ENCODE measurements at regions not wholly inside any gene's neighbourhood (a gene's known extent, or its start where the extent isn't known, plus 50 kb on each side); places are given as distances from the start of the nearest gene placed in this dataset.

DNA sequence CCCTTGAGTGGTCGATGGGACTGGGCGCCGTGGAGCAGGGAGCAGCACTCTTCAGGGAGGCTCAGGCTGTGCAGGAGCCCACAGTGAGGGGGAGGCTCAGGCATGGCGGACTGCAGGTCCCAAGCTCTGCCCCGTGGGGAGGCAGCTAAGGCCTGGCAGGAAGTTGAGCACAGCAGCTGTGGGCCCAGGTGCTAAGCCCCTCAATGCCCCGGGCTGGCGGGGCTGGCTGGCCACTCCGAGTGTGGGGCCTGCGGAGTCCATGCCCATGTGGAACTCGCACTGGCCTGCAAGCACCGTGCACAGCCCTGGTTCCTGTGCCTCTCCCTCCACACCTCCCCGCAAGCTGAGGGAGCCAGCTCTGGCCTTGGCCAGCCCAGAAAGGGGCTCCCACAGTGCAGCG is 948.4 kb upstream of the EYS start:
- H3K4me3 ChIP-seq (ENCODE audit: low read depth, low read length, poor library complexity, severe bottlenecking), result no peak overlapping the region
- H3K27ac ChIP-seq (ENCODE audit: low read depth, low read length, poor library complexity, severe bottlenecking), result no peak overlapping the region
- CTCF ChIA-PET, result no interaction called here
- DNase-seq (ENCODE audit: low spot score), result no peak
- H3K27me3 ChIP-seq (replicated peaks; ENCODE audit: insufficient read depth, low read depth, low read length, poor library complexity), result no peaks in the 10 kb centered on the region
- POLR2A ChIA-PET (ENCODE audit: low non-redundant PET), result no interaction called here
- BruUV-seq (replicated peaks), result no TSS peak
- H3K9me3 ChIP-seq (ENCODE audit: low read depth, low read length, poor library complexity, severe bottlenecking), result no peaks in the 10 kb centered on the region
- intact Hi-C loops (cut with micrococcal nuclease; ENCODE audit: unreplicated experiment), result no loop called here
- no peaks in the 10 kb centered on the region for H3K4me1 ChIP-seq (ENCODE audit: insufficient read depth, low read length, poor library complexity, severe bottlenecking)
- no peaks in the 10 kb centered on the region for H3K36me3 ChIP-seq (ENCODE audit: insufficient read depth, low read length, poor library complexity, severe bottlenecking)
- TF ChIP-seq, protein P1, sequence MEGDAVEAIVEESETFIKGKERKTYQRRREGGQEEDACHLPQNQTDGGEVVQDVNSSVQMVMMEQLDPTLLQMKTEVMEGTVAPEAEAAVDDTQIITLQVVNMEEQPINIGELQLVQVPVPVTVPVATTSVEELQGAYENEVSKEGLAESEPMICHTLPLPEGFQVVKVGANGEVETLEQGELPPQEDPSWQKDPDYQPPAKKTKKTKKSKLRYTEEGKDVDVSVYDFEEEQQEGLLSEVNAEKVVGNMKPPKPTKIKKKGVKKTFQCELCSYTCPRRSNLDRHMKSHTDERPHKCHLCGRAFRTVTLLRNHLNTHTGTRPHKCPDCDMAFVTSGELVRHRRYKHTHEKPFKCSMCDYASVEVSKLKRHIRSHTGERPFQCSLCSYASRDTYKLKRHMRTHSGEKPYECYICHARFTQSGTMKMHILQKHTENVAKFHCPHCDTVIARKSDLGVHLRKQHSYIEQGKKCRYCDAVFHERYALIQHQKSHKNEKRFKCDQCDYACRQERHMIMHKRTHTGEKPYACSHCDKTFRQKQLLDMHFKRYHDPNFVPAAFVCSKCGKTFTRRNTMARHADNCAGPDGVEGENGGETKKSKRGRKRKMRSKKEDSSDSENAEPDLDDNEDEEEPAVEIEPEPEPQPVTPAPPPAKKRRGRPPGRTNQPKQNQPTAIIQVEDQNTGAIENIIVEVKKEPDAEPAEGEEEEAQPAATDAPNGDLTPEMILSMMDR (conservative IDR thresholded peaks at IDR 0.05; ENCODE audit: low read depth, low read length), result no peak
- no peak for TF ChIP-seq EZH2 (IDR thresholded peaks at IDR 0.05; ENCODE audit: borderline replicate concordance, low read depth, low read length, poor library complexity, severe bottlenecking)

DNA sequence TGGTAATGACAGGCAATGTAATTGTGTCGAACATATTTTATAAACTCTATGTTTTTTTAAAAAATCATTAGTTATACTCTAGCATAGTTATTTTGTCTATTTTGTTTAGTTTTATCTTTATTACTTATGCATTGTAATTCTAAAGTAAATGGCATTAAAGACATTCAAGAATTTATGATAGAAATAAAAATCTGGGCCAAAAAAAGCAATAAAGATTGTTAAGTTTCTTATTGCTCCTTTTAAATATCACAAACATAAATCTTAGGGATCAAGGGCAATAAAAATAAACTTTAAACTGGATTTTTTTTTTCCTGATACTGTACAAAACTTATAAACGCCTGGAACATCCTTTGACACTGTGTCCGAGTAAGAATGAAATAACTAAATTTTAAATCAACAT is 931.5 kb upstream of the EYS start:
- TF ChIP-seq, protein P1 (conservative IDR thresholded peaks at IDR 0.05; ENCODE audit: low read depth, low read length), result no peak
- TF ChIP-seq EZH2 (IDR thresholded peaks at IDR 0.05; ENCODE audit: borderline replicate concordance, low read depth, low read length, poor library complexity, severe bottlenecking), result no peak
- Histone ChIP-seq H3K9me3 (ENCODE audit: low read depth, low read length, poor library complexity, severe bottlenecking) (no peaks in the 10 kb centered on the region), H3K4me3 (ENCODE audit: low read depth, low read length, poor library complexity, severe bottlenecking) (no peak overlapping the region), H3K27me3 (replicated peaks; ENCODE audit: insufficient read depth, low read depth, low read length, poor library complexity) (no peaks in the 10 kb centered on the region), H3K4me1 (ENCODE audit: insufficient read depth, low read length, poor library complexity, severe bottlenecking) (no peaks in the 10 kb centered on the region), H3K36me3 (ENCODE audit: insufficient read depth, low read length, poor library complexity, severe bottlenecking) (no peaks in the 10 kb centered on the region), H3K27ac (ENCODE audit: low read depth, low read length, poor library complexity, severe bottlenecking) (no peak overlapping the region)
- DNase-seq (ENCODE audit: low spot score), result no peak
- CTCF ChIA-PET, result no interaction called here
- intact Hi-C loops (cut with micrococcal nuclease; ENCODE audit: unreplicated experiment), result no loop called here
- POLR2A ChIA-PET (ENCODE audit: low non-redundant PET), result no interaction called here
- BruUV-seq (replicated peaks), result no TSS peak

DNA sequence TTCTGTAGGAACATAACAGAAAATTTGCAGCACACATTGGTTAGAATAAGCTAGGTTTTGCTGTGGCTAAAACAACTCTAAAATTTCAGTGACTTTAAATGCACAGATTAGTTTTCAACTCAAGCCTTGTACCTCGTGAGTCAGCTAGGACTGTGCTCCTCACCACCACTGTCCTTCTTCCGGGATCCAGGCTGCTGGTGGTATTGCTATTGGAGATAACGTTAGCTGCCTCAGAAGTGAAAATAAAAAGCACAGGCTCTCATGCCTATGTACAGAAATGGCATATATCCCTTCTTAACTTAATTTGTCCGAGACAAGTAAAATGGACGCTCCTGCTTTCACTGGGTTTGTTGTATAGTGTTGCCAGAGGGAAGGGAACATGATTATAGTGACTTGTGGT is 931.1 kb upstream of the EYS start:
- intact Hi-C loops (cut with micrococcal nuclease; ENCODE audit: unreplicated experiment), result no loop called here
- H3K9me3 ChIP-seq (ENCODE audit: low read depth, low read length, poor library complexity, severe bottlenecking), result no peaks in the 10 kb centered on the region
- CTCF ChIA-PET, result no interaction called here

More for the DNA sequence above, 931.1 kb upstream of the EYS start:
- TF ChIP-seq EZH2 (IDR thresholded peaks at IDR 0.05; ENCODE audit: borderline replicate concordance, low read depth, low read length, poor library complexity, severe bottlenecking), result no peak
- TF ChIP-seq, protein P1 (conservative IDR thresholded peaks at IDR 0.05; ENCODE audit: low read depth, low read length), result no peak
- no peaks in the 10 kb centered on the region for H3K4me1 ChIP-seq (ENCODE audit: insufficient read depth, low read length, poor library complexity, severe bottlenecking)
- no peaks in the 10 kb centered on the region for H3K36me3 ChIP-seq (ENCODE audit: insufficient read depth, low read length, poor library complexity, severe bottlenecking)
- no peak overlapping the region for H3K27ac ChIP-seq (ENCODE audit: low read depth, low read length, poor library complexity, severe bottlenecking)
- no peak overlapping the region for H3K4me3 ChIP-seq (ENCODE audit: low read depth, low read length, poor library complexity, severe bottlenecking)
- DNase-seq (ENCODE audit: low spot score), result no peak
- H3K27me3 ChIP-seq (replicated peaks; ENCODE audit: insufficient read depth, low read depth, low read length, poor library complexity), result no peaks in the 10 kb centered on the region
- no TSS peak for BruUV-seq (replicated peaks)
- POLR2A ChIA-PET (ENCODE audit: low non-redundant PET), result no interaction called here

Measured in A673 (cell line).